ENCODE measurements at regions not wholly inside any gene's neighbourhood (a gene's known extent, or its start where the extent isn't known, plus 50 kb on each side); places are given as distances from the start of the nearest gene placed in this dataset.

DNA sequence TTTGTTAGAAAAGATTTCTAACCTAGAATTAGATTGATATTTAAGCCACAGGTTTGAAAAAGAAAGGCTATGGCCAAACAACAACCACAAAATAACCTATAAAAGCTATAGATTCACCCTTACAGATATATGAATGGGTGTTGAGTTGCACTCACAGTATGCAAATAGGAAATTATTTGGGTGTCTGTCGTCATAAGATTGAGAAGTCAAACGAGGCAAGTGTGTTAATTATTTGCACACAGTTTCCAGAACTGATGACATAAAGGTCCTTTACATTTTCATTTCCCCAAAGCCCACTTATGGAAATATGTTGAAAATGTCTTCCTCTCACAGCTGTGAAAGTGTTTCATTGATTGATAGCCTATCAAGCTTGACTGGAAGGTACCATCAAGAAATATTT, 101.2 kb upstream of the CXCL13 start:
- Mint-ChIP-seq H3K27me3 (ENCODE audit: insufficient read depth, low read depth, poor library complexity) (peaks cover 1% of the 10 kb centered on the region), H3K9me3 (no peaks in the 10 kb centered on the region), H3K36me3 (ENCODE audit: low read depth) (no peaks in the 10 kb centered on the region), H3K4me1 (no peaks in the 10 kb centered on the region), H3K27ac (no peak overlapping the region), H3K4me3 (no peak overlapping the region)
- Histone ChIP-seq H3K27me3 (ENCODE audit: insufficient read depth) (no peaks in the 10 kb centered on the region), H3K79me2 (replicated peaks; ENCODE audit: insufficient read depth) (no peaks in the 10 kb centered on the region), H3K4me3 (no peak overlapping the region), H3F3A (replicated peaks; ENCODE audit: low read depth) (no peaks in the 10 kb centered on the region), H3K27ac (ENCODE audit: low read depth) (no peak overlapping the region), H3K36me3 (ENCODE audit: insufficient read depth) (no peaks in the 10 kb centered on the region), H4K20me1 (replicated peaks; ENCODE audit: insufficient read depth) (no peaks in the 10 kb centered on the region), H3K4me1 (ENCODE audit: insufficient read depth) (no peaks in the 10 kb centered on the region), H3K9me2 (ENCODE audit: insufficient read depth) (no peaks in the 10 kb centered on the region), H2AFZ (no peak overlapping the region), H3K4me2 (no peak overlapping the region)
- TF ChIP-seq POLR2AphosphoS5 (IDR thresholded peaks at IDR 0.05; ENCODE audit: low read depth) (no peak), JUNB (IDR thresholded peaks at IDR 0.05; ENCODE audit: unreplicated experiment) (no peak), EZH2phosphoT487 (IDR thresholded peaks at IDR 0.05; ENCODE audit: unreplicated experiment) (no peak), NANOG (IDR thresholded peaks at IDR 0.05; ENCODE audit: borderline replicate concordance) (no peak), EZH2 (IDR thresholded peaks at IDR 0.05; ENCODE audit: low read depth, unreplicated experiment) (no peak), STAT1 (IDR thresholded peaks at IDR 0.05; ENCODE audit: unreplicated experiment) (no peak), ZNF331 (CRISPR knock-in tag; IDR thresholded peaks at IDR 0.05; ENCODE audit: low read depth) (no peak), CREB1 (CRISPR knock-in tag; IDR thresholded peaks at IDR 0.05; ENCODE audit: low read depth) (no peak), ZNF114 (CRISPR knock-in tag; IDR thresholded peaks at IDR 0.05) (no peak)
- TF ChIP-seq, protein P1, sequence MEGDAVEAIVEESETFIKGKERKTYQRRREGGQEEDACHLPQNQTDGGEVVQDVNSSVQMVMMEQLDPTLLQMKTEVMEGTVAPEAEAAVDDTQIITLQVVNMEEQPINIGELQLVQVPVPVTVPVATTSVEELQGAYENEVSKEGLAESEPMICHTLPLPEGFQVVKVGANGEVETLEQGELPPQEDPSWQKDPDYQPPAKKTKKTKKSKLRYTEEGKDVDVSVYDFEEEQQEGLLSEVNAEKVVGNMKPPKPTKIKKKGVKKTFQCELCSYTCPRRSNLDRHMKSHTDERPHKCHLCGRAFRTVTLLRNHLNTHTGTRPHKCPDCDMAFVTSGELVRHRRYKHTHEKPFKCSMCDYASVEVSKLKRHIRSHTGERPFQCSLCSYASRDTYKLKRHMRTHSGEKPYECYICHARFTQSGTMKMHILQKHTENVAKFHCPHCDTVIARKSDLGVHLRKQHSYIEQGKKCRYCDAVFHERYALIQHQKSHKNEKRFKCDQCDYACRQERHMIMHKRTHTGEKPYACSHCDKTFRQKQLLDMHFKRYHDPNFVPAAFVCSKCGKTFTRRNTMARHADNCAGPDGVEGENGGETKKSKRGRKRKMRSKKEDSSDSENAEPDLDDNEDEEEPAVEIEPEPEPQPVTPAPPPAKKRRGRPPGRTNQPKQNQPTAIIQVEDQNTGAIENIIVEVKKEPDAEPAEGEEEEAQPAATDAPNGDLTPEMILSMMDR (conservative IDR thresholded peaks at IDR 0.05; ENCODE audit: low read depth in 2 of 2), result no peak
- TF ChIP-seq, protein P2, sequence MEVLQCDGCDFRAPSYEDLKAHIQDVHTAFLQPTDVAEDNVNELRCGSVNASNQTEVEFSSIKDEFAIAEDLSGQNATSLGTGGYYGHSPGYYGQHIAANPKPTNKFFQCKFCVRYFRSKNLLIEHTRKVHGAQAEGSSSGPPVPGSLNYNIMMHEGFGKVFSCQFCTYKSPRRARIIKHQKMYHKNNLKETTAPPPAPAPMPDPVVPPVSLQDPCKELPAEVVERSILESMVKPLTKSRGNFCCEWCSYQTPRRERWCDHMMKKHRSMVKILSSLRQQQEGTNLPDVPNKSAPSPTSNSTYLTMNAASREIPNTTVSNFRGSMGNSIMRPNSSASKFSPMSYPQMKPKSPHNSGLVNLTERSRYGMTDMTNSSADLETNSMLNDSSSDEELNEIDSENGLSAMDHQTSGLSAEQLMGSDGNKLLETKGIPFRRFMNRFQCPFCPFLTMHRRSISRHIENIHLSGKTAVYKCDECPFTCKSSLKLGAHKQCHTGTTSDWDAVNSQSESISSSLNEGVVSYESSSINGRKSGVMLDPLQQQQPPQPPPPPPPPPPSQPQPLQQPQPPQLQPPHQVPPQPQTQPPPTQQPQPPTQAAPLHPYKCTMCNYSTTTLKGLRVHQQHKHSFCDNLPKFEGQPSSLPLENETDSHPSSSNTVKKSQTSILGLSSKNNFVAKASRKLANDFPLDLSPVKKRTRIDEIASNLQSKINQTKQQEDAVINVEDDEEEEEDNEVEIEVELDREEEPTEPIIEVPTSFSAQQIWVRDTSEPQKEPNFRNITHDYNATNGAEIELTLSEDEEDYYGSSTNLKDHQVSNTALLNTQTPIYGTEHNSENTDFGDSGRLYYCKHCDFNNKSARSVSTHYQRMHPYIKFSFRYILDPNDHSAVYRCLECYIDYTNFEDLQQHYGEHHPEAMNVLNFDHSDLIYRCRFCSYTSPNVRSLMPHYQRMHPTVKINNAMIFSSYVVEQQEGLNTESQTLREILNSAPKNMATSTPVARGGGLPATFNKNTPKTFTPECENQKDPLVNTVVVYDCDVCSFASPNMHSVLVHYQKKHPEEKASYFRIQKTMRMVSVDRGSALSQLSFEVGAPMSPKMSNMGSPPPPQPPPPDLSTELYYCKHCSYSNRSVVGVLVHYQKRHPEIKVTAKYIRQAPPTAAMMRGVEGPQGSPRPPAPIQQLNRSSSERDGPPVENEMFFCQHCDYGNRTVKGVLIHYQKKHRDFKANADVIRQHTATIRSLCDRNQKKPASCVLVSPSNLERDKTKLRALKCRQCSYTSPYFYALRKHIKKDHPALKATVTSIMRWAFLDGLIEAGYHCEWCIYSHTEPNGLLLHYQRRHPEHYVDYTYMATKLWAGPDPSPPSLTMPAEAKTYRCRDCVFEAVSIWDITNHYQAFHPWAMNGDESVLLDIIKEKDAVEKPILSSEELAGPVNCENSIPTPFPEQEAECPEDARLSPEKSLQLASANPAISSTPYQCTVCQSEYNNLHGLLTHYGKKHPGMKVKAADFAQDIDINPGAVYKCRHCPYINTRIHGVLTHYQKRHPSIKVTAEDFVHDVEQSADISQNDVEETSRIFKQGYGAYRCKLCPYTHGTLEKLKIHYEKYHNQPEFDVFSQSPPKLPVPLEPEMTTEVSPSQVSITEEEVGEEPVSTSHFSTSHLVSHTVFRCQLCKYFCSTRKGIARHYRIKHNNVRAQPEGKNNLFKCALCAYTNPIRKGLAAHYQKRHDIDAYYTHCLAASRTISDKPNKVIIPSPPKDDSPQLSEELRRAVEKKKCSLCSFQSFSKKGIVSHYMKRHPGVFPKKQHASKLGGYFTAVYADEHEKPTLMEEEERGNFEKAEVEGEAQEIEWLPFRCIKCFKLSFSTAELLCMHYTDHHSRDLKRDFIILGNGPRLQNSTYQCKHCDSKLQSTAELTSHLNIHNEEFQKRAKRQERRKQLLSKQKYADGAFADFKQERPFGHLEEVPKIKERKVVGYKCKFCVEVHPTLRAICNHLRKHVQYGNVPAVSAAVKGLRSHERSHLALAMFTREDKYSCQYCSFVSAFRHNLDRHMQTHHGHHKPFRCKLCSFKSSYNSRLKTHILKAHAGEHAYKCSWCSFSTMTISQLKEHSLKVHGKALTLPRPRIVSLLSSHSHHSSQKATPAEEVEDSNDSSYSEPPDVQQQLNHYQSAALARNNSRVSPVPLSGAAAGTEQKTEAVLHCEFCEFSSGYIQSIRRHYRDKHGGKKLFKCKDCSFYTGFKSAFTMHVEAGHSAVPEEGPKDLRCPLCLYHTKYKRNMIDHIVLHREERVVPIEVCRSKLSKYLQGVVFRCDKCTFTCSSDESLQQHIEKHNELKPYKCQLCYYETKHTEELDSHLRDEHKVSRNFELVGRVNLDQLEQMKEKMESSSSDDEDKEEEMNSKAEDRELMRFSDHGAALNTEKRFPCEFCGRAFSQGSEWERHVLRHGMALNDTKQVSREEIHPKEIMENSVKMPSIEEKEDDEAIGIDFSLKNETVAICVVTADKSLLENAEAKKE (CRISPR knock-in tag; IDR thresholded peaks at IDR 0.05), result no peak
- TF ChIP-seq, protein P3, sequence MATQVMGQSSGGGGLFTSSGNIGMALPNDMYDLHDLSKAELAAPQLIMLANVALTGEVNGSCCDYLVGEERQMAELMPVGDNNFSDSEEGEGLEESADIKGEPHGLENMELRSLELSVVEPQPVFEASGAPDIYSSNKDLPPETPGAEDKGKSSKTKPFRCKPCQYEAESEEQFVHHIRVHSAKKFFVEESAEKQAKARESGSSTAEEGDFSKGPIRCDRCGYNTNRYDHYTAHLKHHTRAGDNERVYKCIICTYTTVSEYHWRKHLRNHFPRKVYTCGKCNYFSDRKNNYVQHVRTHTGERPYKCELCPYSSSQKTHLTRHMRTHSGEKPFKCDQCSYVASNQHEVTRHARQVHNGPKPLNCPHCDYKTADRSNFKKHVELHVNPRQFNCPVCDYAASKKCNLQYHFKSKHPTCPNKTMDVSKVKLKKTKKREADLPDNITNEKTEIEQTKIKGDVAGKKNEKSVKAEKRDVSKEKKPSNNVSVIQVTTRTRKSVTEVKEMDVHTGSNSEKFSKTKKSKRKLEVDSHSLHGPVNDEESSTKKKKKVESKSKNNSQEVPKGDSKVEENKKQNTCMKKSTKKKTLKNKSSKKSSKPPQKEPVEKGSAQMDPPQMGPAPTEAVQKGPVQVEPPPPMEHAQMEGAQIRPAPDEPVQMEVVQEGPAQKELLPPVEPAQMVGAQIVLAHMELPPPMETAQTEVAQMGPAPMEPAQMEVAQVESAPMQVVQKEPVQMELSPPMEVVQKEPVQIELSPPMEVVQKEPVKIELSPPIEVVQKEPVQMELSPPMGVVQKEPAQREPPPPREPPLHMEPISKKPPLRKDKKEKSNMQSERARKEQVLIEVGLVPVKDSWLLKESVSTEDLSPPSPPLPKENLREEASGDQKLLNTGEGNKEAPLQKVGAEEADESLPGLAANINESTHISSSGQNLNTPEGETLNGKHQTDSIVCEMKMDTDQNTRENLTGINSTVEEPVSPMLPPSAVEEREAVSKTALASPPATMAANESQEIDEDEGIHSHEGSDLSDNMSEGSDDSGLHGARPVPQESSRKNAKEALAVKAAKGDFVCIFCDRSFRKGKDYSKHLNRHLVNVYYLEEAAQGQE (IDR thresholded peaks at IDR 0.05; ENCODE audit: unreplicated experiment), result no peak
- no peak for DNase-seq (ENCODE audit: low spot score)
- no peak for ATAC-seq
